B cell (primary cell): ENCODE measurements at regions not wholly inside any gene's neighbourhood (a gene's known extent, or its start where the extent isn't known, plus 50 kb on each side); places are given as distances from the start of the nearest gene placed in this dataset.

ENCODE experiments used
- EZH2 ChIP-seq: IDR thresholded peaks from 2 replicates; pipeline ENCODE4 v1.6.1; 2012; ENCODE audit warnings: borderline replicate concordance, low read depth, mild to moderate bottlenecking, moderate library complexity, low read length; ENCODE audit not compliant: insufficient read depth, poor library complexity, severe bottlenecking
- TF ChIP-seq, protein P1 (sequence below): fragments of 200-600 bp; IDR thresholded peaks from one replicate; pipeline ENCODE4 v1.8.0; 2022; ENCODE audit warnings: antibody characterized with exemption, mild to moderate bottlenecking

DNA sequence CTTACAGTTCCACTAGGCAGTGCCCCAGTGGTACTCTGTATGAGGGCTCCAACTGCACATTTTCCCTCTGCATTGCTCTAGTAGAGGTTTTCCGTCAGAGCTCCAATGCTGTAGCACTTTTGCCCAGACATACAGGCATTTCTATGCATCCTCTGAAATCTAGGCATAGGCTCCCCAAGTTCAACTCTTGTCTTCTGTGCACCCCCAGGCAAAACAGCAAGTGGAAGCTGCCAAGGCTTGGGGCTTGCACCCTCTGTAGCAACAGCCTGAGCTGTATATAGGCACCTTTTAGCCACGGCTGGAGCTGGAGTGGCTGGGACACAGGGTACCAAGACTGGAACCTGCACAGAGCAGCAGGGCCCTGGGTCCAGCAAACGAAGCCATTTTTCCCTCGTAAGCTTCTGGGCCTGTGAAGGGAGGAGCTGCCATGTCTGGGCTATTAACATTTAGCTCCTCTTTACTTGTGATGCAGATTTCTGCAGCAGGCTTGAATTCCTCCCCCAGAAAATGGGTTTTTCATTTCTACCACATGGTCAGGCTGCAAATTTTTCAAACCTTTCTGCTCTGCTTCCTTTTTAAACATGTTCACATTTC lies 596.2 kb upstream of the ADGRB3 start:
- TF ChIP-seq, protein P1, sequence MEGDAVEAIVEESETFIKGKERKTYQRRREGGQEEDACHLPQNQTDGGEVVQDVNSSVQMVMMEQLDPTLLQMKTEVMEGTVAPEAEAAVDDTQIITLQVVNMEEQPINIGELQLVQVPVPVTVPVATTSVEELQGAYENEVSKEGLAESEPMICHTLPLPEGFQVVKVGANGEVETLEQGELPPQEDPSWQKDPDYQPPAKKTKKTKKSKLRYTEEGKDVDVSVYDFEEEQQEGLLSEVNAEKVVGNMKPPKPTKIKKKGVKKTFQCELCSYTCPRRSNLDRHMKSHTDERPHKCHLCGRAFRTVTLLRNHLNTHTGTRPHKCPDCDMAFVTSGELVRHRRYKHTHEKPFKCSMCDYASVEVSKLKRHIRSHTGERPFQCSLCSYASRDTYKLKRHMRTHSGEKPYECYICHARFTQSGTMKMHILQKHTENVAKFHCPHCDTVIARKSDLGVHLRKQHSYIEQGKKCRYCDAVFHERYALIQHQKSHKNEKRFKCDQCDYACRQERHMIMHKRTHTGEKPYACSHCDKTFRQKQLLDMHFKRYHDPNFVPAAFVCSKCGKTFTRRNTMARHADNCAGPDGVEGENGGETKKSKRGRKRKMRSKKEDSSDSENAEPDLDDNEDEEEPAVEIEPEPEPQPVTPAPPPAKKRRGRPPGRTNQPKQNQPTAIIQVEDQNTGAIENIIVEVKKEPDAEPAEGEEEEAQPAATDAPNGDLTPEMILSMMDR = no peak
- no peak for TF ChIP-seq EZH2
